HG02885 (cell line): ENCODE measurements at regions not wholly inside any gene's neighbourhood (a gene's known extent, or its start where the extent isn't known, plus 50 kb on each side); places are given as distances from the start of the nearest gene placed in this dataset.
"Not testable (repeated sequence)": the region's sequence is repeated elsewhere in the genome, so short reads cannot be mapped to it uniquely, and the experiment has no call there.

Experiments used
- ATAC-seq: cut with Tn5 transposase; IDR thresholded peaks from one replicate; pipeline ENCODE4 v1.9.1; 2021; ENCODE audit warnings: mild to moderate bottlenecking; ENCODE audit not compliant: unreplicated experiment, poor library complexity

GRCh38 chr3:127045435-127046045, 62.6 kb downstream of the PLXNA1 start:
- no peak for ATAC-seq

GRCh38 chr3:127046690-127047089, 63.8 kb downstream of the PLXNA1 start:
- ATAC-seq = not testable (repeated sequence)

- ATAC-seq = no peak
These were observed 66.5 kb downstream of the PLXNA1 start for GRCh38 chr3:127049393-127049792.

- ATAC-seq = no peak
These were observed 67.8 kb downstream of the PLXNA1 start for GRCh38 chr3:127050733-127051132.

- ATAC-seq = no peak
These were observed 69.2 kb downstream of the PLXNA1 start for GRCh38 chr3:127052121-127052561.

- no peak for ATAC-seq
These were observed 70.1 kb downstream of the PLXNA1 start for GRCh38 chr3:127053026-127053425.

GRCh38 chr3:127053450-127053849, 70.5 kb downstream of the PLXNA1 start:
- no peak for ATAC-seq

GRCh38 chr3:127053979-127054378, 71.1 kb downstream of the PLXNA1 start:
- no peak for ATAC-seq

- no peak for ATAC-seq
These were observed 73.4 kb downstream of the PLXNA1 start for GRCh38 chr3:127056281-127056680.

- no peak for ATAC-seq
These were observed 74.1 kb downstream of the PLXNA1 start for GRCh38 chr3:127056976-127057375.

- no peak for ATAC-seq
These were observed 76.2 kb downstream of the PLXNA1 start for GRCh38 chr3:127059072-127059471.

GRCh38 chr3:127061641-127062040, 78.7 kb downstream of the PLXNA1 start:
- no peak for ATAC-seq

- ATAC-seq = no peak
These were observed 80.0 kb downstream of the PLXNA1 start for GRCh38 chr3:127062926-127063325.

GRCh38 chr3:127063916-127064315, 81.0 kb downstream of the PLXNA1 start:
- ATAC-seq = no peak

- ATAC-seq = no peak
These were observed 81.6 kb downstream of the PLXNA1 start for GRCh38 chr3:127064391-127065137.

GRCh38 chr3:127065138-127065427, 82.2 kb downstream of the PLXNA1 start:
- ATAC-seq = no peak

GRCh38 chr3:127065561-127066290, 82.8 kb downstream of the PLXNA1 start:
- no peak for ATAC-seq

GRCh38 chr3:127066635-127067034, 83.7 kb downstream of the PLXNA1 start:
- ATAC-seq = no peak

GRCh38 chr3:127067116-127067910, 84.4 kb downstream of the PLXNA1 start:
- no peak for ATAC-seq

- ATAC-seq = no peak
These were observed 85.3 kb downstream of the PLXNA1 start for GRCh38 chr3:127068111-127068810.
